Glutamatergic neuron (in vitro differentiated cells): ENCODE measurements at regions not wholly inside any gene's neighbourhood (a gene's known extent, or its start where the extent isn't known, plus 50 kb on each side); places are given as distances from the start of the nearest gene placed in this dataset.
"Not testable (repeated sequence)": the region's sequence is repeated elsewhere in the genome, so short reads cannot be mapped to it uniquely, and the experiment has no call there.

Experiments used
- DNase-seq: peaks from one replicate; pipeline ENCODE4 v3.0.0; 2022
- H3K27ac Mint-ChIP-seq: one replicate; pipeline ENCODE4 v1.8.0; 2020; ENCODE audit warnings: mild to moderate bottlenecking, mixed read lengths, inconsistent platforms; ENCODE audit not compliant: unreplicated experiment
- H3K27me3 Mint-ChIP-seq: one replicate; pipeline ENCODE4 v1.8.0; 2020; ENCODE audit warnings: mild to moderate bottlenecking, moderate library complexity, mixed read lengths, inconsistent platforms; ENCODE audit not compliant: unreplicated experiment
- H3K36me3 Mint-ChIP-seq: one replicate; pipeline ENCODE4 v1.8.0; 2020; ENCODE audit warnings: mild to moderate bottlenecking, mixed read lengths, inconsistent platforms; ENCODE audit not compliant: unreplicated experiment
- H3K4me1 Mint-ChIP-seq: one replicate; pipeline ENCODE4 v1.8.0; 2020; ENCODE audit warnings: mild to moderate bottlenecking, low read depth, mixed read lengths, inconsistent platforms; ENCODE audit not compliant: unreplicated experiment
- H3K4me3 Mint-ChIP-seq: one replicate; pipeline ENCODE4 v1.8.0; 2020; ENCODE audit warnings: mild to moderate bottlenecking, mixed read lengths, inconsistent platforms; ENCODE audit not compliant: unreplicated experiment
- H3K9me3 Mint-ChIP-seq: one replicate; pipeline ENCODE4 v1.8.0; 2020; ENCODE audit warnings: mild to moderate bottlenecking, moderate library complexity, mixed read lengths, inconsistent platforms; ENCODE audit not compliant: unreplicated experiment
- CTCF ChIP-seq: fragments of 200-600 bp; sonication (generic); IDR thresholded peaks from one replicate; pipeline ENCODE4 v1.5.0; 2021; ENCODE audit not compliant: partially characterized antibody, unreplicated experiment

GRCh38 chr10:71087622-71088021 is 124.7 kb upstream of the UNC5B start:
- Mint-ChIP-seq H3K36me3 (peaks cover 6% of the 10 kb centered on the region), H3K4me3 (no peak overlapping the region), H3K4me1 (peaks cover 2% of the 10 kb centered on the region), H3K9me3 (no peaks in the 10 kb centered on the region), H3K27me3 (peaks cover 2% of the 10 kb centered on the region), H3K27ac (no peak overlapping the region)
- TF ChIP-seq CTCF = no peak
- DNase-seq = no peak

- no peak for DNase-seq
- H3K27ac Mint-ChIP-seq = no peak overlapping the region
- peaks cover 10% of the 10 kb centered on the region for H3K36me3 Mint-ChIP-seq
- no peak overlapping the region for H3K4me3 Mint-ChIP-seq
- no peak for TF ChIP-seq CTCF
- H3K9me3 Mint-ChIP-seq = no peaks in the 10 kb centered on the region
- H3K27me3 Mint-ChIP-seq = peaks cover 5% of the 10 kb centered on the region
- H3K4me1 Mint-ChIP-seq = peaks cover 3% of the 10 kb centered on the region
Measured at GRCh38 chr10:71088054-71088453, 124.3 kb upstream of the UNC5B start.

- not testable (repeated sequence) for DNase-seq, H3K27ac Mint-ChIP-seq, H3K4me1 Mint-ChIP-seq, H3K27me3 Mint-ChIP-seq, H3K4me3 Mint-ChIP-seq, H3K9me3 Mint-ChIP-seq, H3K36me3 Mint-ChIP-seq
Measured at GRCh38 chr10:71088578-71088977, 123.8 kb upstream of the UNC5B start.

GRCh38 chr10:71089162-71089561 is 123.2 kb upstream of the UNC5B start:
- TF ChIP-seq CTCF = no peak
- no peak overlapping the region for H3K4me3 Mint-ChIP-seq
- H3K4me1 Mint-ChIP-seq = peaks cover 3% of the 10 kb centered on the region
- peaks cover 9% of the 10 kb centered on the region for H3K27me3 Mint-ChIP-seq
- H3K36me3 Mint-ChIP-seq = peaks cover 10% of the 10 kb centered on the region
- peaks cover 4% of the 10 kb centered on the region for H3K9me3 Mint-ChIP-seq
- DNase-seq = no peak
- H3K27ac Mint-ChIP-seq = no peak overlapping the region

- no peak for DNase-seq
- Mint-ChIP-seq H3K36me3 (peaks cover 10% of the 10 kb centered on the region), H3K27me3 (peaks cover 9% of the 10 kb centered on the region), H3K4me1 (peaks cover 3% of the 10 kb centered on the region), H3K4me3 (no peak overlapping the region), H3K9me3 (peaks cover 4% of the 10 kb centered on the region), H3K27ac (no peak overlapping the region)
- no peak for TF ChIP-seq CTCF
Measured at GRCh38 chr10:71090330-71090729, 122.0 kb upstream of the UNC5B start.

- no peak overlapping the region for H3K27ac Mint-ChIP-seq
- peaks cover 9% of the 10 kb centered on the region for H3K27me3 Mint-ChIP-seq
- no peak overlapping the region for H3K4me3 Mint-ChIP-seq
- peaks cover 3% of the 10 kb centered on the region for H3K4me1 Mint-ChIP-seq
- H3K36me3 Mint-ChIP-seq = peaks cover 10% of the 10 kb centered on the region
- DNase-seq = no peak
- peaks cover 4% of the 10 kb centered on the region for H3K9me3 Mint-ChIP-seq
- no peak for TF ChIP-seq CTCF
Measured at GRCh38 chr10:71090801-71091200, 121.6 kb upstream of the UNC5B start.
